ENCODE measurements at regions not wholly inside any gene's neighbourhood (a gene's known extent, or its start where the extent isn't known, plus 50 kb on each side); places are given as distances from the start of the nearest gene placed in this dataset.

DNA sequence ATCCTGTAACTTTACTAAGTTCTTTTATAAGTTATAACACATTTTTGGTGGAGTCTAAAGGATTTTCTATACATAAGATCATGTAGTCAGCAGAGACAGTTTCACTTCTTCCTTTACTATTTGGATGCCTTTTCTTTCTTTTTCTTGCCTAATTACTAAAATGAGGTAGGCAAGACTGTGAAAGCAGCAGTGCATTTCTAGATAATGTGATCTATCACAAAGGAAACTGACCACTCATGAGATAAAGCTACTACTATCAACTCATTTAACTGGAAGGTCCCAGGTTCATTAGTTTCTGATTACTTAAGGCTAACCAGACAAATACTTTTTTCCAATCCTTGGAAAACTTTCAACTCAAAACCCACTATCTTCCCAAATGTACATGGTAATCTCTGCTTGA, 196.2 kb upstream of the E2F8 start (continued):
- TF ChIP-seq SPI1 (IDR thresholded peaks at IDR 0.05; ENCODE audit: borderline replicate concordance, insufficient read depth, low read depth, low read length) (peak; percentile 85), MTA2 (IDR thresholded peaks at IDR 0.05; ENCODE audit: low read depth) (peak; percentile 96), MEF2B (IDR thresholded peaks at IDR 0.05; ENCODE audit: partially characterized antibody, poor library complexity, severe bottlenecking) (no peak), FOXK2 (IDR thresholded peaks at IDR 0.05) (no peak), ZBED1 (IDR thresholded peaks at IDR 0.05; ENCODE audit: borderline replicate concordance) (no peak), CREB1 (IDR thresholded peaks at IDR 0.05; ENCODE audit: low read depth) (no peak), TCF12 (IDR thresholded peaks at IDR 0.05; ENCODE audit: low read depth, low read length) (no peak), MYC (IDR thresholded peaks at IDR 0.05; ENCODE audit: insufficient read depth, insufficient read length, insufficient replicate concordance, low read length, severe bottlenecking) (no peak), TARDBP (IDR thresholded peaks at IDR 0.05; ENCODE audit: borderline replicate concordance) (no peak), SP1 (IDR thresholded peaks at IDR 0.05; ENCODE audit: low read depth, low read length) (no peak), SRF (IDR thresholded peaks at IDR 0.05; ENCODE audit: low read depth in 2 of 2, low read length in 2 of 2) (no peak), USF2 (IDR thresholded peaks at IDR 0.05; ENCODE audit: borderline replicate concordance, low read depth, low read length) (no peak), CBFB (IDR thresholded peaks at IDR 0.05; ENCODE audit: low read depth) (no peak), ESRRA (IDR thresholded peaks at IDR 0.05; ENCODE audit: low read length) (no peak), BRCA1 (IDR thresholded peaks at IDR 0.05; ENCODE audit: low read depth, low read length) (no peak), EED (IDR thresholded peaks at IDR 0.05; ENCODE audit: low read depth) (no peak), ZNF24 (IDR thresholded peaks at IDR 0.05) (peak; percentile 75), NFYA (IDR thresholded peaks at IDR 0.05; ENCODE audit: borderline replicate concordance, low read depth, low read length) (no peak), NFYB (IDR thresholded peaks at IDR 0.05; ENCODE audit: insufficient read depth, low read depth, low read length) (0 out of 2 replicates have a peak, but pooled peaks have one; percentile 21), ZNF207 (IDR thresholded peaks at IDR 0.05; ENCODE audit: borderline replicate concordance) (no peak), IKZF2 (IDR thresholded peaks at IDR 0.05) (peak; percentile 76 to 78; a peak in 3 of 4 replicates), HCFC1 (IDR thresholded peaks at IDR 0.05; ENCODE audit: low read length) (no peak), SMAD1 (IDR thresholded peaks at IDR 0.05; ENCODE audit: low read depth, partially characterized antibody) (no peak), EP300 (IDR thresholded peaks at IDR 0.05; ENCODE audit: borderline replicate concordance in 1 of 2, control insufficient read depth in 1 of 2, low read depth in 2 of 2, low read length in 2 of 2) (peak in 1 of 2 experiments; percentile 61; a peak in 1 of 4 replicates), YBX1 (IDR thresholded peaks at IDR 0.05) (no peak), IKZF1 (conservative IDR thresholded peaks at IDR 0.05) (no peak; the same call in 1 of the 2 replicates), BMI1 (IDR thresholded peaks at IDR 0.05; ENCODE audit: borderline replicate concordance) (no peak), BACH1 (IDR thresholded peaks at IDR 0.05; ENCODE audit: borderline replicate concordance) (no peak)

Measured in GM12878 (cell line).